ENCODE measurements at regions not wholly inside any gene's neighbourhood (a gene's known extent, or its start where the extent isn't known, plus 50 kb on each side); places are given as distances from the start of the nearest gene placed in this dataset.

GRCh38 chr2:145199827-145200706, 680.1 kb upstream of the ZEB2 start:
- TF ChIP-seq POLR2AphosphoS5 (IDR thresholded peaks at IDR 0.05) (no peak), CTCF (IDR thresholded peaks at IDR 0.05) (no peak), POLR2A (IDR thresholded peaks at IDR 0.05) (no peak), EP300 (IDR thresholded peaks at IDR 0.05) (no peak)

All from sigmoid colon (tissue), 4 donors.